ENCODE measurements at regions not wholly inside any gene's neighbourhood (a gene's known extent, or its start where the extent isn't known, plus 50 kb on each side); places are given as distances from the start of the nearest gene placed in this dataset.

DNA sequence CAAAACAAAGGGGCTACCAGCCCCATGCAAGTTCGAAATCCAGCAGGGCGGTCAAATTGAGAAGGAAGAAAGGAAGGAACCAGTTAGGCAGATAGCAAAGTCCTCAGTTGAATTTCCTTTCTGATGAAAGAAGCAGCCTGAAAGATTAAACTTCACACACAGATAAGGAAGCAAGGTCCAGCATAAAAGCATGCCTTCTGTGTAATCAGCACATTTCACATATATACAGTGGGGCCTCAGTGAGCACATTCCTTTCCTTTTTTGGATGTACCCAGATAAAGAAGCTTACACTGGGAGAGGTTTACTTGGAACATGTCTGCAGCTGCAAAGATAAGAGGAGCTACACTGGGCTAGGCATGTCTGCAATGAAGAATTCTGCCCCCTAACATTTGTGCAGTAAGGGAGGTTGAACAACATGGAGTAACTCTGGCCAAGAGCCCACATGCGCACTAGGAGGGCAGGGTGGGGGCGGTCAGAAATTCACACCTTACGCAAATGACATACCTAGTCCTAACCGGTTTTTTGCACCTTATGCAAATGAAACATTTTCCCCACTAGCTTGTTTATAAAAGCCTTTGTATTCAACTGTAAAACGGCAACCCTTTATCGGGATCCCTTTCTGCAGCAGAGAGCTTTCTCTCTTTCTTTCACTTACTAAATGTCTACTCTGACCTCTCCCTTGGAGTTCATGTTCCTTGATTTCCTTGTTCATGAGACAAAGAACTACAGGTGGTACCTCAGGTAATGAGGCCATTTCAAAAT, 149.7 kb upstream of the FBXL17 start:
- Histone ChIP-seq H3K79me2 (ENCODE audit: insufficient read depth, low read length) (no peaks in the 10 kb centered on the region), H2AFZ (ENCODE audit: low read length) (no peak overlapping the region), H3K9me3 (ENCODE audit: low read depth, low read length) (no peaks in the 10 kb centered on the region), H3K27me3 (ENCODE audit: insufficient read depth, low read length) (no peaks in the 10 kb centered on the region), H3K4me3 (ENCODE audit: insufficient read depth, low read length) (no peak overlapping the region), H3K4me1 (ENCODE audit: insufficient read depth, low read length) (peaks cover 10% of the 10 kb centered on the region), H3K27ac (ENCODE audit: low read depth, low read length) (no peak overlapping the region), H3K36me3 (ENCODE audit: insufficient read depth, low read length) (no peaks in the 10 kb centered on the region), H3K4me2 (ENCODE audit: insufficient read depth, low read length) (peak overlapping the region; percentile 24), H4K20me1 (ENCODE audit: insufficient read depth, low read length) (no peaks in the 10 kb centered on the region)
- TF ChIP-seq, protein P1, sequence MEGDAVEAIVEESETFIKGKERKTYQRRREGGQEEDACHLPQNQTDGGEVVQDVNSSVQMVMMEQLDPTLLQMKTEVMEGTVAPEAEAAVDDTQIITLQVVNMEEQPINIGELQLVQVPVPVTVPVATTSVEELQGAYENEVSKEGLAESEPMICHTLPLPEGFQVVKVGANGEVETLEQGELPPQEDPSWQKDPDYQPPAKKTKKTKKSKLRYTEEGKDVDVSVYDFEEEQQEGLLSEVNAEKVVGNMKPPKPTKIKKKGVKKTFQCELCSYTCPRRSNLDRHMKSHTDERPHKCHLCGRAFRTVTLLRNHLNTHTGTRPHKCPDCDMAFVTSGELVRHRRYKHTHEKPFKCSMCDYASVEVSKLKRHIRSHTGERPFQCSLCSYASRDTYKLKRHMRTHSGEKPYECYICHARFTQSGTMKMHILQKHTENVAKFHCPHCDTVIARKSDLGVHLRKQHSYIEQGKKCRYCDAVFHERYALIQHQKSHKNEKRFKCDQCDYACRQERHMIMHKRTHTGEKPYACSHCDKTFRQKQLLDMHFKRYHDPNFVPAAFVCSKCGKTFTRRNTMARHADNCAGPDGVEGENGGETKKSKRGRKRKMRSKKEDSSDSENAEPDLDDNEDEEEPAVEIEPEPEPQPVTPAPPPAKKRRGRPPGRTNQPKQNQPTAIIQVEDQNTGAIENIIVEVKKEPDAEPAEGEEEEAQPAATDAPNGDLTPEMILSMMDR (IDR thresholded peaks at IDR 0.05; ENCODE audit: extremely low read depth, low read depth, low read length): no peak
- DNase-seq (ENCODE audit: insufficient read length, low spot score, missing footprints): no peak

DNA sequence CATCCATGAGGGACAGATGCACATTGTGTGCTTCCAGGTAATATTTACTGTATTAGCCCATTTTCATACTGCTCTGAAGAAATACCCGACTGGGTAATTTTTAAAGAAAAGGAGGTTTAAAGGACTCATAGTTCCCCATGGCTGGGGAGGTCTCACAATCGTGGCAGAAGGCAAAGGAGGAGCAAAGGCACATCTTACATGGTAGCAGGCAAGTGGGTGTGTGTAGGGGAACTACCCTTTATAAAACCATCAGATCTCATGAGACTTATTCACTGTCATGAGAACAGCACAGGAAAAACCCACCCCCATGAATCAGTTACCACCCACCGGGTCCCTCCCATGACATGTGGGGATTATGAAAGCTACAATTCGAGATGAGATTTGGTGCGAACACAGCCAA, 148.8 kb upstream of the FBXL17 start:
- no peaks in the 10 kb centered on the region for H3K9me3 ChIP-seq (ENCODE audit: low read depth, low read length)
- H3K36me3 ChIP-seq (ENCODE audit: insufficient read depth, low read length): no peaks in the 10 kb centered on the region
- H3K27ac ChIP-seq (ENCODE audit: low read depth, low read length): no peak overlapping the region
- H3K27me3 ChIP-seq (ENCODE audit: insufficient read depth, low read length): no peaks in the 10 kb centered on the region
- no peak for DNase-seq (ENCODE audit: insufficient read length, low spot score, missing footprints)
- H3K79me2 ChIP-seq (ENCODE audit: insufficient read depth, low read length): no peaks in the 10 kb centered on the region
- H3K4me3 ChIP-seq (ENCODE audit: insufficient read depth, low read length): no peak overlapping the region
- H3K4me1 ChIP-seq (ENCODE audit: insufficient read depth, low read length): peaks cover 10% of the 10 kb centered on the region
- TF ChIP-seq, protein P1 (IDR thresholded peaks at IDR 0.05; ENCODE audit: extremely low read depth, low read depth, low read length): no peak
- H4K20me1 ChIP-seq (ENCODE audit: insufficient read depth, low read length): no peaks in the 10 kb centered on the region
- no peak overlapping the region for H3K4me2 ChIP-seq (ENCODE audit: insufficient read depth, low read length)
- H2AFZ ChIP-seq (ENCODE audit: low read length): no peak overlapping the region

DNA sequence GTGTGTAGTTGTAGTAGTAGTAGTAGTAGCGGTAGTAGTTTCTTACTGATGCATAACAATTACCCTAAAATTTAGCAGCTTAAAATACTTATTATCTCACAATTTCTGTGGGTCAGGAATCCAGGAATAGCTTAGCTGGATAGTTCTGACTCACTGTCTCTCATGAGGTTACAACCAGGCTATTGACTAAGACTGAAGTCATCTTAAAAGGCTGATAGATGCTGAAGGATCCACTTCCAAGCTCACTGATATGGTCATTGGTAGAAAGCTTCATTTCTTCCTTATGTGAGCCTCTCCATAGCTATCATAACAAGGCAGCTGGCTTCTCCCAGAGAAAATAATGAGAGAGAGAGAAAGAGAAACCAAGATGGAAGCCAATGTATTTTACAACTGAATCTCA, 147.5 kb upstream of the FBXL17 start:
- H3K4me2 ChIP-seq (ENCODE audit: insufficient read depth, low read length): no peak overlapping the region
- H3K4me1 ChIP-seq (ENCODE audit: insufficient read depth, low read length): peaks cover 10% of the 10 kb centered on the region
- H3K79me2 ChIP-seq (ENCODE audit: insufficient read depth, low read length): no peaks in the 10 kb centered on the region
- no peaks in the 10 kb centered on the region for H3K27me3 ChIP-seq (ENCODE audit: insufficient read depth, low read length)
- no peaks in the 10 kb centered on the region for H3K36me3 ChIP-seq (ENCODE audit: insufficient read depth, low read length)
- TF ChIP-seq, protein P1 (IDR thresholded peaks at IDR 0.05; ENCODE audit: extremely low read depth, low read depth, low read length): no peak
- no peaks in the 10 kb centered on the region for H4K20me1 ChIP-seq (ENCODE audit: insufficient read depth, low read length)
- no peaks in the 10 kb centered on the region for H3K9me3 ChIP-seq (ENCODE audit: low read depth, low read length)
- no peak overlapping the region for H2AFZ ChIP-seq (ENCODE audit: low read length)
- peak; percentile 77 for DNase-seq (ENCODE audit: insufficient read length, low spot score, missing footprints)
- H3K4me3 ChIP-seq (ENCODE audit: insufficient read depth, low read length): no peak overlapping the region
- H3K27ac ChIP-seq (ENCODE audit: low read depth, low read length): no peak overlapping the region

DNA sequence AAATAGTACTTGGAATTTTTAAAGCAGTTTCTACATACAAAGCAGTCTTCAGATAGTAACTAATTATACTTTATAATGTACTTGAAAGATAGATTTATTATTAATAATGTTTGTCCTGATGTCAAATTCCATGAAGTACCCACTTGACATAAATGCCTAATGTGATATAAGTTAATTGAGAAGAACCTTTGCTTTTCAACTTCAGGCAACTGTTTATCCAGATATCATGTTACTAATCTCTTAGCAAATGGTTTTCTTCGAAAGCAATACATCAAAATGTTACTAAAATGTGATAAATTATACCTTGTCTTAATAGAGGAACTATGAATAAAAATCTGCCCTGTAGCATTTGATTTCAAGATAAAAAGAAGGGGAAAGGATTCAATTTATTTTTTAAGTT, 146.8 kb upstream of the FBXL17 start:
- no peaks in the 10 kb centered on the region for H3K9me3 ChIP-seq (ENCODE audit: low read depth, low read length)
- TF ChIP-seq, protein P1 (IDR thresholded peaks at IDR 0.05; ENCODE audit: extremely low read depth, low read depth, low read length): no peak
- no peaks in the 10 kb centered on the region for H3K27me3 ChIP-seq (ENCODE audit: insufficient read depth, low read length)
- no peaks in the 10 kb centered on the region for H4K20me1 ChIP-seq (ENCODE audit: insufficient read depth, low read length)
- H3K4me3 ChIP-seq (ENCODE audit: insufficient read depth, low read length): no peak overlapping the region
- H3K79me2 ChIP-seq (ENCODE audit: insufficient read depth, low read length): no peaks in the 10 kb centered on the region
- H3K27ac ChIP-seq (ENCODE audit: low read depth, low read length): no peak overlapping the region
- H2AFZ ChIP-seq (ENCODE audit: low read length): no peak overlapping the region
- no peaks in the 10 kb centered on the region for H3K36me3 ChIP-seq (ENCODE audit: insufficient read depth, low read length)
- no peak overlapping the region for H3K4me2 ChIP-seq (ENCODE audit: insufficient read depth, low read length)
- H3K4me1 ChIP-seq (ENCODE audit: insufficient read depth, low read length): peaks cover 10% of the 10 kb centered on the region
- DNase-seq (ENCODE audit: insufficient read length, low spot score, missing footprints): no peak

All from osteoblast (primary cell).